Memory B cell (primary cell): ENCODE measurements at regions not wholly inside any gene's neighbourhood (a gene's known extent, or its start where the extent isn't known, plus 50 kb on each side); places are given as distances from the start of the nearest gene placed in this dataset.

Experiments used
- ATAC-seq: fragments of 150-1000 bp; cut with Tn5 transposase; 2 replicates; pipeline ENCODE4 v1.10.0; 2021; ENCODE audit warnings: low read depth, mild to moderate bottlenecking, moderate library complexity
- DNase-seq, 2 donors: peaks; one replicate each; pipeline ENCODE4 v3.0.0; 2022; ENCODE audit warnings: low spot score in 2 of 2
- H3K27ac Mint-ChIP-seq: one replicate; pipeline ENCODE4 v1.8.0; 2022; ENCODE audit warnings: mild to moderate bottlenecking, moderate library complexity, mixed read lengths
- H3K27me3 Mint-ChIP-seq: one replicate; pipeline ENCODE4 v1.8.0; 2022; ENCODE audit warnings: mixed read lengths
- H3K36me3 Mint-ChIP-seq: one replicate; pipeline ENCODE4 v1.8.0; 2022; ENCODE audit warnings: mild to moderate bottlenecking, mixed read lengths
- H3K4me1 Mint-ChIP-seq: one replicate; pipeline ENCODE4 v1.8.0; 2022; ENCODE audit warnings: mixed read lengths
- H3K4me3 Mint-ChIP-seq: one replicate; pipeline ENCODE4 v1.8.0; 2022; ENCODE audit warnings: mild to moderate bottlenecking, moderate library complexity, mixed read lengths
- H3K9me3 Mint-ChIP-seq: one replicate; pipeline ENCODE4 v1.8.0; 2022; ENCODE audit warnings: mixed read lengths

- ATAC-seq = no peak
- Mint-ChIP-seq H3K4me1 (peaks cover 2% of the 10 kb centered on the region), H3K36me3 (no peaks in the 10 kb centered on the region), H3K9me3 (no peaks in the 10 kb centered on the region), H3K27ac (no peak overlapping the region), H3K27me3 (peaks cover 3% of the 10 kb centered on the region), H3K4me3 (no peak overlapping the region)
- no peak for DNase-seq
Observed at GRCh38 chr3:33919312-33920120, 121.1 kb downstream of the PDCD6IP start.

GRCh38 chr3:33920511-33920910, 122.1 kb downstream of the PDCD6IP start:
- no peak for ATAC-seq
- H3K4me3 Mint-ChIP-seq = no peak overlapping the region
- peaks cover 3% of the 10 kb centered on the region for H3K27me3 Mint-ChIP-seq
- H3K27ac Mint-ChIP-seq = no peak overlapping the region
- no peaks in the 10 kb centered on the region for H3K9me3 Mint-ChIP-seq
- H3K4me1 Mint-ChIP-seq = peaks cover 2% of the 10 kb centered on the region
- DNase-seq = no peak
- no peaks in the 10 kb centered on the region for H3K36me3 Mint-ChIP-seq

- Mint-ChIP-seq H3K4me3 (no peak overlapping the region), H3K27ac (no peak overlapping the region), H3K4me1 (no peaks in the 10 kb centered on the region), H3K36me3 (no peaks in the 10 kb centered on the region), H3K27me3 (peaks cover 2% of the 10 kb centered on the region), H3K9me3 (no peaks in the 10 kb centered on the region)
- DNase-seq (no peak), ATAC-seq (no peak)
Observed at GRCh38 chr3:33921608-33922007, 123.2 kb downstream of the PDCD6IP start.

- no peaks in the 10 kb centered on the region for H3K9me3 Mint-ChIP-seq
- no peak for DNase-seq
- ATAC-seq = no peak
Observed at GRCh38 chr3:33926998-33927605, 128.7 kb downstream of the PDCD6IP start.

GRCh38 chr3:33929813-33930212, 131.4 kb downstream of the PDCD6IP start:
- no peak for DNase-seq
- peaks cover 2% of the 10 kb centered on the region for H3K9me3 Mint-ChIP-seq
- H3K4me3 Mint-ChIP-seq = no peak overlapping the region
- H3K27me3 Mint-ChIP-seq = peaks cover 9% of the 10 kb centered on the region
- H3K36me3 Mint-ChIP-seq = no peaks in the 10 kb centered on the region
- ATAC-seq = no peak
- H3K27ac Mint-ChIP-seq = no peak overlapping the region
- no peaks in the 10 kb centered on the region for H3K4me1 Mint-ChIP-seq

More at GRCh38 chr3:33926998-33927605, 128.7 kb downstream of the PDCD6IP start:
- Mint-ChIP-seq H3K27me3 (peaks cover 5% of the 10 kb centered on the region), H3K36me3 (no peaks in the 10 kb centered on the region), H3K27ac (no peak overlapping the region), H3K4me1 (no peaks in the 10 kb centered on the region), H3K4me3 (no peak overlapping the region)

GRCh38 chr3:33931512-33931911, 133.1 kb downstream of the PDCD6IP start:
- Mint-ChIP-seq H3K27ac (no peak overlapping the region), H3K36me3 (no peaks in the 10 kb centered on the region), H3K27me3 (peaks cover 12% of the 10 kb centered on the region), H3K4me3 (no peak overlapping the region), H3K9me3 (peaks cover 2% of the 10 kb centered on the region), H3K4me1 (no peaks in the 10 kb centered on the region)
- ATAC-seq (no peak), DNase-seq (no peak)

GRCh38 chr3:33932010-33932764, 133.8 kb downstream of the PDCD6IP start:
- DNase-seq = no peak
- Mint-ChIP-seq H3K36me3 (no peaks in the 10 kb centered on the region), H3K4me1 (no peaks in the 10 kb centered on the region), H3K9me3 (peaks cover 2% of the 10 kb centered on the region), H3K27ac (no peak overlapping the region), H3K27me3 (peaks cover 12% of the 10 kb centered on the region), H3K4me3 (no peak overlapping the region)
- ATAC-seq = no peak

- H3K9me3 Mint-ChIP-seq = peaks cover 2% of the 10 kb centered on the region
- DNase-seq (no peak), ATAC-seq (no peak)
- H3K4me3 Mint-ChIP-seq = no peak overlapping the region
- peaks cover 10% of the 10 kb centered on the region for H3K27me3 Mint-ChIP-seq
- no peaks in the 10 kb centered on the region for H3K36me3 Mint-ChIP-seq
- no peak overlapping the region for H3K27ac Mint-ChIP-seq
- no peaks in the 10 kb centered on the region for H3K4me1 Mint-ChIP-seq
Observed at GRCh38 chr3:33936171-33936920, 137.9 kb downstream of the PDCD6IP start.

- Mint-ChIP-seq H3K27me3 (peaks cover 10% of the 10 kb centered on the region), H3K4me1 (no peaks in the 10 kb centered on the region), H3K36me3 (no peaks in the 10 kb centered on the region), H3K9me3 (peaks cover 2% of the 10 kb centered on the region), H3K4me3 (no peak overlapping the region), H3K27ac (no peak overlapping the region)
- DNase-seq = no peak
- no peak for ATAC-seq
Observed at GRCh38 chr3:33936921-33937525, 138.6 kb downstream of the PDCD6IP start.

- Mint-ChIP-seq H3K27ac (no peak overlapping the region), H3K36me3 (no peaks in the 10 kb centered on the region), H3K4me1 (no peaks in the 10 kb centered on the region), H3K27me3 (peaks cover 10% of the 10 kb centered on the region), H3K4me3 (no peak overlapping the region), H3K9me3 (peaks cover 2% of the 10 kb centered on the region)
- DNase-seq (no peak), ATAC-seq (no peak)
Observed at GRCh38 chr3:33937628-33938027, 139.2 kb downstream of the PDCD6IP start.

- Mint-ChIP-seq H3K4me3 (no peak overlapping the region), H3K27ac (no peak overlapping the region), H3K27me3 (peaks cover 8% of the 10 kb centered on the region), H3K9me3 (no peaks in the 10 kb centered on the region), H3K4me1 (no peaks in the 10 kb centered on the region), H3K36me3 (no peaks in the 10 kb centered on the region)
- DNase-seq = no peak
- no peak for ATAC-seq
Observed at GRCh38 chr3:33940149-33940548, 141.7 kb downstream of the PDCD6IP start.

GRCh38 chr3:33940736-33941135, 142.3 kb downstream of the PDCD6IP start:
- H3K9me3 Mint-ChIP-seq = no peaks in the 10 kb centered on the region
- H3K4me3 Mint-ChIP-seq = no peak overlapping the region
- H3K27me3 Mint-ChIP-seq = peaks cover 5% of the 10 kb centered on the region
- no peak overlapping the region for H3K27ac Mint-ChIP-seq
- ATAC-seq (no peak), DNase-seq (no peak)
- no peaks in the 10 kb centered on the region for H3K4me1 Mint-ChIP-seq
- H3K36me3 Mint-ChIP-seq = no peaks in the 10 kb centered on the region

- ATAC-seq = no peak
- no peak overlapping the region for H3K4me3 Mint-ChIP-seq
- no peaks in the 10 kb centered on the region for H3K36me3 Mint-ChIP-seq
- no peaks in the 10 kb centered on the region for H3K4me1 Mint-ChIP-seq
- H3K27ac Mint-ChIP-seq = no peak overlapping the region
- peaks cover 3% of the 10 kb centered on the region for H3K27me3 Mint-ChIP-seq
- no peak for DNase-seq
- H3K9me3 Mint-ChIP-seq = no peaks in the 10 kb centered on the region
Observed at GRCh38 chr3:33941804-33942203, 143.4 kb downstream of the PDCD6IP start.
